MM.1S (cell line): ENCODE measurements at regions not wholly inside any gene's neighbourhood (a gene's known extent, or its start where the extent isn't known, plus 50 kb on each side); places are given as distances from the start of the nearest gene placed in this dataset.
"Not testable (repeated sequence)": the region's sequence is repeated elsewhere in the genome, so short reads cannot be mapped to it uniquely, and the experiment has no call there.

Source experiments
- DNase-seq: peaks from one replicate; pipeline ENCODE4 v3.0.0-alpha.2; 2015
- H2AFZ ChIP-seq: fragments of 300-600 bp; sonication (generic); 2 replicates; pipeline ENCODE4 v1.6.0; 2016; ENCODE audit warnings: antibody characterized with exemption, low read length
- H3F3A ChIP-seq: fragments of 300-600 bp; sonication (generic); 2 replicates; pipeline ENCODE4 v1.6.1; 2016; ENCODE audit warnings: mild to moderate bottlenecking, antibody characterized with exemption, low read length, moderate library complexity, mixed read lengths; ENCODE audit not compliant: insufficient read depth
- H3K27ac ChIP-seq: fragments of 300-600 bp; sonication (generic); 2 replicates; pipeline ENCODE4 v1.5.1; 2016; ENCODE audit warnings: mild to moderate bottlenecking, low read length
- H3K27me3 ChIP-seq: fragments of 300-600 bp; sonication (generic); replicated peaks from 2 replicates; pipeline ENCODE4 v1.6.0; 2016; ENCODE audit warnings: low read length; ENCODE audit not compliant: insufficient read depth
- H3K36me3 ChIP-seq: fragments of 300-600 bp; sonication (generic); replicated peaks from 2 replicates; pipeline ENCODE4 v1.6.1; 2016; ENCODE audit warnings: mild to moderate bottlenecking, low read length, mixed read lengths; ENCODE audit not compliant: insufficient read depth
- H3K4me1 ChIP-seq: fragments of 300-600 bp; sonication (generic); 2 replicates; pipeline ENCODE4 v1.6.1; 2016; ENCODE audit warnings: low read length, mixed read lengths
- H3K4me2 ChIP-seq: fragments of 300-600 bp; sonication (generic); 2 replicates; pipeline ENCODE4 v1.6.0; 2016; ENCODE audit warnings: low read depth, low read length
- H3K4me3 ChIP-seq: fragments of 300-600 bp; sonication (generic); 2 replicates; pipeline ENCODE4 v1.5.1; 2016; ENCODE audit warnings: low read length, mixed read lengths
- H3K79me2 ChIP-seq: fragments of 300-600 bp; sonication (generic); 2 replicates; pipeline ENCODE4 v1.6.1; 2016; ENCODE audit warnings: mixed run types, low read length, mixed read lengths
- H3K9ac ChIP-seq: fragments of 300-600 bp; sonication (generic); 2 replicates; pipeline ENCODE4 v1.6.1; 2016; ENCODE audit warnings: low read length, mixed read lengths
- H3K9me2 ChIP-seq: fragments of 300-600 bp; sonication (generic); replicated peaks from 2 replicates; pipeline ENCODE4 v1.6.1; 2016; ENCODE audit warnings: mild to moderate bottlenecking, low read length, mixed read lengths; ENCODE audit not compliant: insufficient read depth
- H3K9me3 ChIP-seq: fragments of 300-600 bp; sonication (generic); replicated peaks from 2 replicates; pipeline ENCODE4 v1.6.1; 2016; ENCODE audit warnings: mild to moderate bottlenecking, low read length, mixed read lengths; ENCODE audit not compliant: insufficient read depth
- H4K20me1 ChIP-seq: fragments of 300-600 bp; sonication (generic); 2 replicates; pipeline ENCODE4 v1.6.1; 2016; ENCODE audit warnings: mild to moderate bottlenecking, low read length, moderate library complexity, mixed read lengths; ENCODE audit not compliant: insufficient read depth
- EZH2 ChIP-seq: fragments of 300-600 bp; sonication (generic); optimal IDR thresholded peaks from 2 replicates; pipeline ENCODE3; 2017; ENCODE audit warnings: low read depth, mild to moderate bottlenecking, antibody characterized with exemption, low read length, mixed read lengths
- EZH2phosphoT487 ChIP-seq: fragments of 300-600 bp; sonication (generic); IDR thresholded peaks from 2 replicates; pipeline ENCODE4 v1.6.1; 2018; ENCODE audit warnings: antibody characterized with exemption, low read length
- TF ChIP-seq, protein P1 (sequence below): fragments of 300-600 bp; sonication (generic); IDR thresholded peaks from 2 replicates; pipeline ENCODE4 v1.5.1; 2016; ENCODE audit warnings: antibody characterized with exemption, low read length, mixed read lengths

DNA sequence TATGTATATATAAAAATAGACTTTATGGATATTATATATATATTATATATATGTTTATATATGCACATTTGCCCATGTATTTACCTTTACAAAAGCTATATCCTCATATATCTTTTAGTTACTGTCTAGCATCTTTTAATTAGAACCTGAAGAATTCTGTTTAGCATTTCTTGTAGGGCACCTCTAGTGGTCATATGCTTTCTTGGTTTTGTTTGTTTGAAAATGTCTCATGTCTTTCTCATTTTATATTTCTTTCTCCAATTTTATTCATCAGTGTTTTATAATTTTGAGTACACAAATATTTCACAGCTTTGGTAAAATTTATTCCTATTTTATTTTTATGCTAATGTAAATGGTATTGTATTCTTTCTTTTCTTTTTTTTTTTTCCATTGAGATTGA is 70.3 kb upstream of the SPIN4 start:
- no peaks in the 10 kb centered on the region for H3K4me1 ChIP-seq
- H3K9ac ChIP-seq = no peak overlapping the region
- H3K27ac ChIP-seq = no peak overlapping the region
- no peak overlapping the region for H3K4me3 ChIP-seq
- H3K27me3 ChIP-seq = no peaks in the 10 kb centered on the region
- no peak overlapping the region for H2AFZ ChIP-seq
- H3K9me2 ChIP-seq = no peaks in the 10 kb centered on the region
- no peaks in the 10 kb centered on the region for H3K79me2 ChIP-seq
- no peak for DNase-seq
- no peak overlapping the region for H3K4me2 ChIP-seq
- no peaks in the 10 kb centered on the region for H3K9me3 ChIP-seq
- no peak for TF ChIP-seq EZH2phosphoT487
- no peak for TF ChIP-seq EZH2
- TF ChIP-seq, protein P1, sequence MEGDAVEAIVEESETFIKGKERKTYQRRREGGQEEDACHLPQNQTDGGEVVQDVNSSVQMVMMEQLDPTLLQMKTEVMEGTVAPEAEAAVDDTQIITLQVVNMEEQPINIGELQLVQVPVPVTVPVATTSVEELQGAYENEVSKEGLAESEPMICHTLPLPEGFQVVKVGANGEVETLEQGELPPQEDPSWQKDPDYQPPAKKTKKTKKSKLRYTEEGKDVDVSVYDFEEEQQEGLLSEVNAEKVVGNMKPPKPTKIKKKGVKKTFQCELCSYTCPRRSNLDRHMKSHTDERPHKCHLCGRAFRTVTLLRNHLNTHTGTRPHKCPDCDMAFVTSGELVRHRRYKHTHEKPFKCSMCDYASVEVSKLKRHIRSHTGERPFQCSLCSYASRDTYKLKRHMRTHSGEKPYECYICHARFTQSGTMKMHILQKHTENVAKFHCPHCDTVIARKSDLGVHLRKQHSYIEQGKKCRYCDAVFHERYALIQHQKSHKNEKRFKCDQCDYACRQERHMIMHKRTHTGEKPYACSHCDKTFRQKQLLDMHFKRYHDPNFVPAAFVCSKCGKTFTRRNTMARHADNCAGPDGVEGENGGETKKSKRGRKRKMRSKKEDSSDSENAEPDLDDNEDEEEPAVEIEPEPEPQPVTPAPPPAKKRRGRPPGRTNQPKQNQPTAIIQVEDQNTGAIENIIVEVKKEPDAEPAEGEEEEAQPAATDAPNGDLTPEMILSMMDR = no peak
- H4K20me1 ChIP-seq = no peaks in the 10 kb centered on the region
- no peaks in the 10 kb centered on the region; the same call in 1 of the 2 replicates for H3K36me3 ChIP-seq
- no peaks in the 10 kb centered on the region for H3F3A ChIP-seq

DNA sequence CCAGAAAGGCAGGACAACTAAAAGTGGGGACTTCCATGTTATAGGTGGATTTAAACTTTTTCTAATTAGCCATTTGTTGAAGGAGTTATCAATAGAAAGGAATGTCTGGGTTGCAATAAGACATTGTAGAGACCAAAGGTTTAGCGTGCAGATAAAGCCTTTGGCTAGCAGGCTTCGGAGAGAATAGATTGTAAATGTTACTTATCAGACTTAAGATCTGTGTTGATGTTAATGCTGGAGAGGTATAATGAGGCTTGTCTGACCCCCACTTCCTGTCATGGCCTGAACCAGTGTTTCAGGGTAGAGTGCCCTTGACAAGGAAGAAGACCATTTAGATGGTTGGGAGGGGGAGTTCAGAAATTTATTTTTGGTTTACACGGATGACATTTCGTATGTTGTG is 67.1 kb upstream of the SPIN4 start:
- no peaks in the 10 kb centered on the region for H3K9me2 ChIP-seq
- no peak overlapping the region for H3K9ac ChIP-seq
- no peaks in the 10 kb centered on the region for H3K36me3 ChIP-seq
- no peaks in the 10 kb centered on the region for H3K4me1 ChIP-seq
- no peaks in the 10 kb centered on the region for H3K27me3 ChIP-seq
- H2AFZ ChIP-seq = no peak overlapping the region
- H3K79me2 ChIP-seq = no peaks in the 10 kb centered on the region
- no peak overlapping the region for H3K4me3 ChIP-seq
- no peak overlapping the region for H3K27ac ChIP-seq
- H3F3A ChIP-seq = no peaks in the 10 kb centered on the region
- no peaks in the 10 kb centered on the region for H4K20me1 ChIP-seq
- H3K9me3 ChIP-seq = no peaks in the 10 kb centered on the region
- no peak overlapping the region for H3K4me2 ChIP-seq
- TF ChIP-seq, protein P1 = no peak
- no peak for TF ChIP-seq EZH2
- no peak for TF ChIP-seq EZH2phosphoT487
- no peak for DNase-seq

DNA sequence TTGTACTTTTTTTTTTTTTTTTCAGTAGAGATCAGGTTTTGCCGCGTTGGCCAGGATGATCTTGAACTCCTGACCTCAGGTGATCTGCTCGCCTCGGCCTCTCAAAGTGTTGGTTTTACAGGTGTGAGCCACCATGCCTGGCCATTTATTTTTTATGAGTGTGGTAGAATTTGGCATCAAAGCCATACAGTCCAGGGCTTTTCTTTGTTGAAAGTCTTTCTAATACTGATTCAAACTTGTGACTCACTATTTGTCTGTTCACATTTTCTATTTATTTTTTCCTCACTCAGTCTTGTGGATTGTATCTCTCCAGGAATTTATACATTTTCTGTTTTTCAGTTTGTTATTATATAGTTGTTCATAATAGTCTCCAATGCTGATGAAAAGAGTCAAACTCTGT is 66.5 kb upstream of the SPIN4 start:
- no peak overlapping the region for H3K27ac ChIP-seq
- H4K20me1 ChIP-seq = no peaks in the 10 kb centered on the region
- H2AFZ ChIP-seq = no peak overlapping the region
- H3K4me3 ChIP-seq = no peak overlapping the region
- TF ChIP-seq EZH2 = no peak
- TF ChIP-seq, protein P1 = no peak
- TF ChIP-seq EZH2phosphoT487 = no peak
- no peaks in the 10 kb centered on the region for H3F3A ChIP-seq
- H3K9ac ChIP-seq = no peak overlapping the region
- H3K4me2 ChIP-seq = no peak overlapping the region
- no peaks in the 10 kb centered on the region for H3K27me3 ChIP-seq
- no peaks in the 10 kb centered on the region for H3K36me3 ChIP-seq
- DNase-seq = no peak
- no peaks in the 10 kb centered on the region for H3K79me2 ChIP-seq
- H3K9me3 ChIP-seq = no peaks in the 10 kb centered on the region
- no peaks in the 10 kb centered on the region for H3K9me2 ChIP-seq
- no peaks in the 10 kb centered on the region for H3K4me1 ChIP-seq

DNA sequence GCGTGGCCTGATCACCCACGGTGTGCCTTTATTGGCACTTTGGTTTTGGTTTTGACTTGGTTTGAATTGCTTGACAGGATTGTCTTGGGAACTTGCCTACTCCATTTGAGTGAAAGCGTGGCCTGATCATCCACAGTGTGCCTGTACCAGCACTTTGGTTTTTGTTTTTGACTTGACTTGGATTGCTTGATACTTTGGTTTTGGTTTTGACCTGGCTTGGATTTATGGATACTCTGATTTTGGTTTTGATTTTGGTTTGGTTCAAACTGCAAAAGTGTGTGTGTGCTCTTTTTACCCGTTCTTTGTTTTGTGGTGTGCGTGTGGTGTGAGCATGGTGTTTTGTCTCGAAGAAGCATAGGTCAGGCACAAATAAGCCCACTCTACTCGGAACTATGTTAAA is 58.8 kb upstream of the SPIN4 start:
- not testable (repeated sequence) for H3K79me2 ChIP-seq, H3K9ac ChIP-seq, H4K20me1 ChIP-seq, H3K4me1 ChIP-seq, H3K9me2 ChIP-seq, H3F3A ChIP-seq, H3K27me3 ChIP-seq, DNase-seq, H3K9me3 ChIP-seq, H3K4me3 ChIP-seq, H3K27ac ChIP-seq, H2AFZ ChIP-seq, H3K36me3 ChIP-seq
- H3K4me2 ChIP-seq = peak overlapping the region; percentile 37; the same call in 1 of the 2 replicates
